Neural progenitor cell (in vitro differentiated cells): ENCODE measurements at regions not wholly inside any gene's neighbourhood (a gene's known extent, or its start where the extent isn't known, plus 50 kb on each side); places are given as distances from the start of the nearest gene placed in this dataset.

Experiments used
- DNase-seq: peaks from one replicate; pipeline ENCODE4 v3.0.0-alpha.2; 2016; ENCODE audit warnings: low spot score
- H2AFZ ChIP-seq: fragments of 200-600 bp; sonication (generic); replicated peaks from 2 replicates; pipeline ENCODE4 v1.6.1; 2016; ENCODE audit warnings: antibody characterized with exemption
- H3F3A ChIP-seq: fragments of 200-600 bp; sonication (generic); 2 replicates; pipeline ENCODE4 v1.6.1; 2016; ENCODE audit warnings: antibody characterized with exemption, low read depth
- H3K27ac ChIP-seq: fragments of 200-600 bp; sonication (generic); 2 replicates; pipeline ENCODE4 v1.5.1; 2016; ENCODE audit warnings: mild to moderate bottlenecking
- H3K27me3 ChIP-seq: fragments of 200-600 bp; sonication (generic); 2 replicates; pipeline ENCODE4 v1.6.1; 2016; ENCODE audit warnings: mild to moderate bottlenecking, moderate library complexity
- H3K36me3 ChIP-seq: fragments of 200-600 bp; sonication (generic); 2 replicates; pipeline ENCODE4 v1.5.1; 2016
- H3K4me1 ChIP-seq: fragments of 200-600 bp; sonication (generic); 2 replicates; pipeline ENCODE4 v1.6.1; 2016; ENCODE audit warnings: mixed run types
- H3K4me2 ChIP-seq: fragments of 200-600 bp; sonication (generic); 2 replicates; pipeline ENCODE4 v1.6.1; 2016
- H3K4me3 ChIP-seq: fragments of 200-600 bp; sonication (generic); 2 replicates; pipeline ENCODE4 v1.5.1; 2016
- H3K79me2 ChIP-seq: fragments of 200-600 bp; sonication (generic); 2 replicates; pipeline ENCODE4 v1.6.1; 2016; ENCODE audit warnings: low read depth
- H3K9ac ChIP-seq: fragments of 200-600 bp; sonication (generic); 2 replicates; pipeline ENCODE4 v1.6.1; 2016
- H3K9me3 ChIP-seq: fragments of 200-600 bp; sonication (generic); 2 replicates; pipeline ENCODE4 v1.5.1; 2016; ENCODE audit warnings: low read depth
- H4K20me1 ChIP-seq: fragments of 200-600 bp; sonication (generic); 2 replicates; pipeline ENCODE4 v1.6.1; 2016; ENCODE audit warnings: low read depth
- H3K27ac Mint-ChIP-seq: 3 replicates; pipeline ENCODE4 v1.8.0; 2021; ENCODE audit warnings: mixed read lengths
- H3K27me3 Mint-ChIP-seq: 2 replicates; pipeline ENCODE4 v1.8.0; 2022; ENCODE audit warnings: low read depth, mild to moderate bottlenecking, inconsistent platforms, moderate library complexity, mixed read lengths; ENCODE audit not compliant: insufficient read depth
- H3K36me3 Mint-ChIP-seq: 3 replicates; pipeline ENCODE4 v1.8.0; 2021; ENCODE audit warnings: mixed read lengths
- H3K4me1 Mint-ChIP-seq: 3 replicates; pipeline ENCODE4 v1.8.0; 2021; ENCODE audit warnings: mixed read lengths
- H3K4me3 Mint-ChIP-seq: 3 replicates; pipeline ENCODE4 v1.8.0; 2021; ENCODE audit warnings: mild to moderate bottlenecking, moderate library complexity, mixed read lengths
- H3K9me3 Mint-ChIP-seq: 3 replicates; pipeline ENCODE4 v1.8.0; 2020; ENCODE audit warnings: mixed read lengths
- CTCF ChIP-seq: fragments of 200-600 bp; sonication (generic); IDR thresholded peaks from 2 replicates; pipeline ENCODE4 v1.5.1; 2017; ENCODE audit warnings: antibody characterized with exemption, mild to moderate bottlenecking
- EZH2 ChIP-seq: fragments of 200-600 bp; sonication (generic); IDR thresholded peaks from 2 replicates; pipeline ENCODE4 v1.6.1; 2017; ENCODE audit warnings: antibody characterized with exemption, mild to moderate bottlenecking, moderate library complexity
- EZH2phosphoT487 ChIP-seq: fragments of 200-600 bp; sonication (generic); IDR thresholded peaks from 2 replicates; pipeline ENCODE4 v1.6.1; 2017; ENCODE audit warnings: antibody characterized with exemption

GRCh38 chr4:115353370-115353769 lies 239.9 kb upstream of the NDST4 start:
- no peaks in the 10 kb centered on the region for H3K4me1 ChIP-seq
- Mint-ChIP-seq H3K9me3 (peaks cover 28% of the 10 kb centered on the region), H3K4me3 (no peak overlapping the region), H3K27me3 (no peaks in the 10 kb centered on the region), H3K27ac (no peak overlapping the region), H3K36me3 (peaks cover 4% of the 10 kb centered on the region), H3K4me1 (no peaks in the 10 kb centered on the region)
- no peak overlapping the region for H3K4me3 ChIP-seq
- TF ChIP-seq EZH2 (no peak), EZH2phosphoT487 (no peak), CTCF (no peak)
- H4K20me1 ChIP-seq = no peaks in the 10 kb centered on the region
- H3K9me3 ChIP-seq = peaks cover 9% of the 10 kb centered on the region
- no peak overlapping the region for H3K4me2 ChIP-seq
- no peaks in the 10 kb centered on the region for H3K79me2 ChIP-seq
- H3K36me3 ChIP-seq = no peaks in the 10 kb centered on the region
- DNase-seq = no peak
- no peak overlapping the region for H3K9ac ChIP-seq
- H2AFZ ChIP-seq = no peak overlapping the region
- H3K27ac ChIP-seq = no peak overlapping the region
- no peaks in the 10 kb centered on the region for H3K27me3 ChIP-seq
- no peaks in the 10 kb centered on the region for H3F3A ChIP-seq

GRCh38 chr4:115343171-115343570 lies 229.8 kb upstream of the NDST4 start:
- DNase-seq = no peak
- H3K4me1 ChIP-seq = no peaks in the 10 kb centered on the region
- no peaks in the 10 kb centered on the region for H4K20me1 ChIP-seq
- no peak overlapping the region for H3K4me2 ChIP-seq
- Mint-ChIP-seq H3K27me3 (no peaks in the 10 kb centered on the region), H3K4me1 (no peaks in the 10 kb centered on the region), H3K27ac (no peak overlapping the region), H3K9me3 (no peaks in the 10 kb centered on the region), H3K4me3 (no peak overlapping the region), H3K36me3 (no peaks in the 10 kb centered on the region)
- H3K4me3 ChIP-seq = no peak overlapping the region
- no peaks in the 10 kb centered on the region for H3K27me3 ChIP-seq
- H3K79me2 ChIP-seq = no peaks in the 10 kb centered on the region
- H3K9ac ChIP-seq = no peak overlapping the region
- no peaks in the 10 kb centered on the region for H3K36me3 ChIP-seq
- TF ChIP-seq EZH2phosphoT487 (no peak), CTCF (no peak), EZH2 (no peak)
- no peaks in the 10 kb centered on the region for H3F3A ChIP-seq
- H2AFZ ChIP-seq = no peak overlapping the region
- no peak overlapping the region for H3K27ac ChIP-seq
- no peaks in the 10 kb centered on the region for H3K9me3 ChIP-seq

- no peak overlapping the region for H3K9ac ChIP-seq
- H3K27me3 ChIP-seq = no peaks in the 10 kb centered on the region
- no peak overlapping the region for H3K27ac ChIP-seq
- H3K79me2 ChIP-seq = no peaks in the 10 kb centered on the region
- no peaks in the 10 kb centered on the region for H3K4me1 ChIP-seq
- no peaks in the 10 kb centered on the region for H3K36me3 ChIP-seq
- H2AFZ ChIP-seq = no peak overlapping the region
- no peak overlapping the region for H3K4me2 ChIP-seq
- Mint-ChIP-seq H3K4me1 (no peaks in the 10 kb centered on the region), H3K4me3 (no peak overlapping the region), H3K27me3 (no peaks in the 10 kb centered on the region), H3K9me3 (no peaks in the 10 kb centered on the region), H3K27ac (no peak overlapping the region), H3K36me3 (no peaks in the 10 kb centered on the region)
- no peak for DNase-seq
- no peak for TF ChIP-seq EZH2
- no peak for TF ChIP-seq EZH2phosphoT487
- no peak for TF ChIP-seq CTCF
- no peaks in the 10 kb centered on the region for H4K20me1 ChIP-seq
- H3K4me3 ChIP-seq = no peak overlapping the region
- no peaks in the 10 kb centered on the region for H3K9me3 ChIP-seq
- no peaks in the 10 kb centered on the region for H3F3A ChIP-seq
These were observed 221.5 kb upstream of the NDST4 start for GRCh38 chr4:115334736-115335411.
